Endothelial cell of umbilical vein (primary cell): ENCODE measurements at regions not wholly inside any gene's neighbourhood (a gene's known extent, or its start where the extent isn't known, plus 50 kb on each side); places are given as distances from the start of the nearest gene placed in this dataset.

Experiments used
- BruUV-seq: library from RNA; stranded (reverse); fragments of 400-500 nt; replicated peaks from 2 replicates; lab custom pipeline; 2021; lab: Mats Ljungman, UMichigan
- CTCF ChIA-PET: fragments of 300-600, 350-600 bp; sonication (Branson Sonifier 250); formaldehyde crosslinking; loops from one replicate; lab custom pipeline; 2021; ENCODE audit warnings: antibody characterized with exemption, inconsistent platforms; lab: Charles Lee
- POLR2A ChIA-PET: fragments of 300-600, 350-600 bp; sonication (Branson Sonifier 250); formaldehyde crosslinking; loops from one replicate; lab custom pipeline; 2021; ENCODE audit warnings: antibody characterized with exemption, inconsistent platforms; lab: Charles Lee
- DNase-seq: peaks from one replicate; pipeline ENCODE4 v3.0.0-alpha.2; 2011; ENCODE audit warnings: low read depth, low spot score
- FAIRE-seq: peaks from 2 replicates; lab custom pipeline; 2011; peaks lifted over from hg19 to GRCh38; lab: Jason Lieb, UNC
- H2AFZ ChIP-seq: 2 replicates; pipeline ENCODE4 v1.6.0; 2012; ENCODE audit warnings: low read depth, low read length, control low read depth, inconsistent platforms
- H3K27ac ChIP-seq: 2 replicates; pipeline ENCODE4 v1.5.1; 2011; ENCODE audit warnings: low read depth, mild to moderate bottlenecking, control low read depth, low read length, moderate library complexity; ENCODE audit not compliant: insufficient read depth
- H3K27me3 ChIP-seq, 2 experiments: 2 replicates each; pipeline versions ENCODE4 v1.6.0 to v1.6.1; 2011; ENCODE audit warnings: low read length in 2 of 2, mixed read lengths in 1 of 2; ENCODE audit not compliant: control insufficient read depth in 2 of 2, insufficient read depth in 2 of 2
- H3K36me3 ChIP-seq, 2 experiments: 2 replicates in 1 of 2; 3 replicates in 1 of 2; pipeline ENCODE4 v1.5.1; 2011; ENCODE audit warnings: low read length in 2 of 2, mild to moderate bottlenecking in 1 of 2, moderate library complexity in 1 of 2; ENCODE audit not compliant: control insufficient read depth in 2 of 2, insufficient read depth in 2 of 2; ENCODE audit errors: extremely low read depth in 1 of 2
- H3K4me1 ChIP-seq: 3 replicates; pipeline ENCODE4 v1.5.1; 2011; ENCODE audit warnings: mild to moderate bottlenecking, low read length; ENCODE audit not compliant: control insufficient read depth, insufficient read depth; ENCODE audit errors: extremely low read depth
- H3K4me2 ChIP-seq: 2 replicates; pipeline ENCODE4 v1.6.1; 2011; ENCODE audit warnings: low read length, control low read depth, mixed read lengths; ENCODE audit not compliant: insufficient read depth
- H3K4me3 ChIP-seq, 3 experiments: fragments of 200-600 bp in 1 of 3; sonication (generic), shearing (Covaris generic) in 1 of 3; replicated peaks in 1 of 3; 2 replicates each; pipeline ENCODE4 v1.5.1; 2011 to 2016; ENCODE audit warnings: control low read depth in 3 of 3, low read length in 3 of 3, mild to moderate bottlenecking in 2 of 3, inconsistent platforms in 1 of 3, low read depth in 1 of 3, moderate library complexity in 1 of 3; ENCODE audit not compliant: insufficient read depth in 1 of 3
- H3K79me2 ChIP-seq: 2 replicates; pipeline ENCODE4 v1.6.0; 2012; ENCODE audit warnings: low read length, inconsistent platforms; ENCODE audit not compliant: control insufficient read depth, insufficient read depth
- H3K9ac ChIP-seq: replicated peaks from 2 replicates; pipeline ENCODE3; 2011; ENCODE audit warnings: low read length, control low read depth; ENCODE audit not compliant: insufficient read depth; ENCODE audit errors: extremely low read depth
- H3K9me1 ChIP-seq: replicated peaks from 3 replicates; pipeline ENCODE4 v1.6.0; 2011; ENCODE audit warnings: mild to moderate bottlenecking, low read length; ENCODE audit not compliant: control insufficient read depth, insufficient read depth; ENCODE audit errors: extremely low read depth
- H3K9me3 ChIP-seq: replicated peaks from 2 replicates; pipeline ENCODE4 v1.5.1; 2012; ENCODE audit warnings: low read length, inconsistent platforms; ENCODE audit not compliant: control insufficient read depth, insufficient read depth
- H4K20me1 ChIP-seq: replicated peaks from 2 replicates; pipeline ENCODE3; 2011; ENCODE audit warnings: mild to moderate bottlenecking, low read length; ENCODE audit not compliant: control insufficient read depth, insufficient read depth; ENCODE audit errors: extremely low read depth
- EZH2 ChIP-seq: IDR thresholded peaks from 2 replicates; pipeline ENCODE4 v1.6.1; 2012; ENCODE audit warnings: borderline replicate concordance, low read depth, mild to moderate bottlenecking, moderate library complexity, low read length, inconsistent platforms; ENCODE audit not compliant: severe bottlenecking
- FOS ChIP-seq: IDR thresholded peaks from 2 replicates; pipeline ENCODE4 v1.6.1; 2011; ENCODE audit warnings: mild to moderate bottlenecking, low read length, moderate library complexity, borderline replicate concordance; ENCODE audit not compliant: insufficient read depth
- GATA2 ChIP-seq: IDR thresholded peaks from 2 replicates; pipeline ENCODE4 v1.7.0; 2011; ENCODE audit warnings: low read depth, mild to moderate bottlenecking, moderate library complexity, mixed read lengths, low read length; ENCODE audit not compliant: insufficient read length, insufficient read depth
- JUN ChIP-seq: IDR thresholded peaks from 2 replicates; pipeline ENCODE4 v1.6.1; 2011; ENCODE audit warnings: borderline replicate concordance, low read depth; ENCODE audit not compliant: insufficient read length, insufficient read depth
- MYC ChIP-seq: IDR thresholded peaks from one replicate; pipeline ENCODE4 v1.6.1; 2011; ENCODE audit warnings: mild to moderate bottlenecking, low read depth, low read length
- dilution Hi-C: fragments of 300-500 bp; cut with MboI; formaldehyde crosslinking; loops from one replicate; pipeline ENCODE4 v1.15.0; 2019; ENCODE audit warnings: low sequenced_read_pairs; ENCODE audit not compliant: extremely low pct_ligation_motif_present
- intact Hi-C: fragments of 100-400 bp; cut with micrococcal nuclease; formaldehyde crosslinking; loops from one replicate; pipeline ENCODE4 v1.10.0; 2022
- TF ChIP-seq, protein P1 (sequence below): IDR thresholded peaks from 2 replicates; pipeline ENCODE4 v1.6.1; 2011; ENCODE audit not compliant: insufficient read depth, insufficient read length
- TF ChIP-seq, protein P2 (sequence below), 2 donors: IDR thresholded peaks; 1 replicate in 1 of 2; 2 replicates in 1 of 2; pipeline ENCODE4 v1.5.1; 2011; ENCODE audit warnings: low read length in 2 of 2, mild to moderate bottlenecking in 2 of 2, moderate library complexity in 2 of 2, control low read depth in 1 of 2, inconsistent platforms in 1 of 2, low read depth in 1 of 2; ENCODE audit not compliant: insufficient read depth in 1 of 2; ENCODE audit errors: extremely low read depth in 1 of 2

GRCh38 chr15:91694831-91695210, 158.7 kb upstream of the SLCO3A1 start:
- intact Hi-C loops (no loop called here), dilution Hi-C loops (no loop called here)
- BruUV-seq, result no TSS peak
- Histone ChIP-seq H2AFZ (no peak overlapping the region), H3K79me2 (no peaks in the 10 kb centered on the region), H3K4me2 (no peak overlapping the region), H3K27ac (no peak overlapping the region), H3K4me1 (no peaks in the 10 kb centered on the region), H3K9ac (no peak overlapping the region), H3K4me3 (no peak overlapping the region), H3K36me3 (no peaks in the 10 kb centered on the region), H3K27me3 (no peaks in the 10 kb centered on the region), H4K20me1 (no peaks in the 10 kb centered on the region), H3K9me1 (no peaks in the 10 kb centered on the region), H3K9me3 (peaks cover 4% of the 10 kb centered on the region)
- no peak for DNase-seq
- TF ChIP-seq, protein P1, sequence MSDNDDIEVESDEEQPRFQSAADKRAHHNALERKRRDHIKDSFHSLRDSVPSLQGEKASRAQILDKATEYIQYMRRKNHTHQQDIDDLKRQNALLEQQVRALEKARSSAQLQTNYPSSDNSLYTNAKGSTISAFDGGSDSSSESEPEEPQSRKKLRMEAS, result no peak
- TF ChIP-seq GATA2, result no peak
- TF ChIP-seq FOS, result no peak
- TF ChIP-seq EZH2, result no peak
- TF ChIP-seq JUN, result no peak
- TF ChIP-seq MYC, result no peak
- TF ChIP-seq, protein P2, sequence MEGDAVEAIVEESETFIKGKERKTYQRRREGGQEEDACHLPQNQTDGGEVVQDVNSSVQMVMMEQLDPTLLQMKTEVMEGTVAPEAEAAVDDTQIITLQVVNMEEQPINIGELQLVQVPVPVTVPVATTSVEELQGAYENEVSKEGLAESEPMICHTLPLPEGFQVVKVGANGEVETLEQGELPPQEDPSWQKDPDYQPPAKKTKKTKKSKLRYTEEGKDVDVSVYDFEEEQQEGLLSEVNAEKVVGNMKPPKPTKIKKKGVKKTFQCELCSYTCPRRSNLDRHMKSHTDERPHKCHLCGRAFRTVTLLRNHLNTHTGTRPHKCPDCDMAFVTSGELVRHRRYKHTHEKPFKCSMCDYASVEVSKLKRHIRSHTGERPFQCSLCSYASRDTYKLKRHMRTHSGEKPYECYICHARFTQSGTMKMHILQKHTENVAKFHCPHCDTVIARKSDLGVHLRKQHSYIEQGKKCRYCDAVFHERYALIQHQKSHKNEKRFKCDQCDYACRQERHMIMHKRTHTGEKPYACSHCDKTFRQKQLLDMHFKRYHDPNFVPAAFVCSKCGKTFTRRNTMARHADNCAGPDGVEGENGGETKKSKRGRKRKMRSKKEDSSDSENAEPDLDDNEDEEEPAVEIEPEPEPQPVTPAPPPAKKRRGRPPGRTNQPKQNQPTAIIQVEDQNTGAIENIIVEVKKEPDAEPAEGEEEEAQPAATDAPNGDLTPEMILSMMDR (IDR thresholded peaks at IDR 0.05; ENCODE audit: extremely low read depth in 1 of 2, insufficient read depth in 1 of 2, low read depth in 1 of 2, low read length in 2 of 2), result no peak
- FAIRE-seq, result no peak
- CTCF ChIA-PET, result no interaction called here
- POLR2A ChIA-PET, result no interaction called here
